ENCODE measurements at regions not wholly inside any gene's neighbourhood (a gene's known extent, or its start where the extent isn't known, plus 50 kb on each side); places are given as distances from the start of the nearest gene placed in this dataset.

DNA sequence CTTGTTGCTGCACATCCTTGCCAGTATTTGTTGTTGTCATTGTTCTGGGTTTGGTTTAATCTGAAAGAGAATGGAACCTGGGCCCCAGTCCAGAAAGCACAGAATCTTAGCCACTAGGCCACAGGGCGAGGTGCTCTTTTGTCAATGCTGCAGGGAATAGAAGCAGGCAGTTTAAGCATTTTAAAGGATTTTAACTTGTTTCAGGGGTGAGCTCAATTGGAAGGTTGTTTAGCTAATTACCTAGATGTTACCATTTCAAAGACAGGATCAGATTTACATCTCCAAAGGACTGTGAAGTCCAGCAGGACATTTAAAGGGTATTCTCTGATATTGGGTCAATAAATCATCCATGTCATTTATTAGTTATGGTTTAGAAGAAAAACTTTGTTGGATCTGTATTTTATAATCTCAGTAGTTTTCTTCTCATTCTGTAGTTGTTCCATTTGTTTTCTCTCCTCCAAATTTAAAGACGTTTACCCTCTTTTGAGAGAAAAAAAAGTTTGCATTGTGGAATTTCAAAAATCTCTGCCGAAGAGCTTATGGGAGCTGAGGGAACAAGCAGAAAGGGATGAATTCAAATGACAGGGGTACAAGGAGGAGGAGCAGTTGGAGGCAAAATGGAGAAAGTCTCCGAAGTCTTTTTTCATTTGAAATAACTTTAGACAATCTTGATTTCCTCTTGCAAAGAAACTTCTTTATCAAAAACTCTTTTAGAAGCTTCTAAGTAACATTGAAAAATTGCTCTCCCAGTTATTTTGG lies 57.5 kb upstream of the FAM47C start:
- no peak for DNase-seq

DNA sequence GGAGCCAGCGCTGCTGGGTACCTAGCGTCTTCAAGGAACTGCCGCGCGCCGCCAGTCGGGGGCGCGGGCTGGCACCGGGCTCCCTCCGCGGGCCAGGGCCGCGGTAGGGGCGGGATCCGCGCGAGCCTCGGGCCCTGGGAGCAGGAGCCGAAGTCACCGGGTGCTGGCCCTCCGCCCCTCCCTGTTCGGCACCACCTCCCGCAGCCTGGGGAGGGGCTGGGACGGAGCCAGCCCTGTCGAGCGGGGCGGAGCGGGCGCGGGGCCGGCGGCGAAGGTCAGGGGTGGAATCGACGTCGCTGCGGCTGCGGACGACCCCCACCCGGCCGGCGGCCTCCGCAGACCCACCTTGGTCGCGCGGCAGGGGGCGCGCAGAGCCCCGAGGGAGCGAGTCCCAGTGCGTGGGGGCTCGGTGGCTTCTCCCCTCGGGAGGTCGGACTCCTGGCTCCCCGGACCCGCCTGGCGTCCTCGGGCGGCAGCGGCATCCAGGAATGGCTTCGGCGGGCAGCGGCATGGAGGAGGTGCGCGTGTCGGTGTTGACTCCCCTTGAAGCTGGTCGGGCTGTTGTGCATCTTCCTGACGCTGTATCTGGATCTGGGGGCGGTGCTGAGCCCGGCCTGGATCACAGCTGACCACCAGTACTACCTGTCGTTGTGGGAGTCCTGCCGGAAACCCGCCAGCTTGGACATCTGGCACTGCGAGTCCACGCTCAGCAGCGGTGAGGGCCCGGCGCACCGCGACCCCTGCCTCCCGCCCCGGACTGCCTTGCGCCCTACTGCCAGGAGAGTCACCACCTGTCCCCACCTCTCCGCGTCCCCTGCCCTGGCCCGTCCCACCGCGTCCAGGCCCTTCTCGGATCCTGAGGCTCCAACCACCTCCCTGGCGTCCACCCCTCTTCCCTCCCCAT lies 50.5 kb upstream of the FAM47C start:
- no peak for DNase-seq

All from femur (tissue), 1 donor.